ENCODE measurements at regions not wholly inside any gene's neighbourhood (a gene's known extent, or its start where the extent isn't known, plus 50 kb on each side); places are given as distances from the start of the nearest gene placed in this dataset.
"Not testable (repeated sequence)": the region's sequence is repeated elsewhere in the genome, so short reads cannot be mapped to it uniquely, and the experiment has no call there.

DNA sequence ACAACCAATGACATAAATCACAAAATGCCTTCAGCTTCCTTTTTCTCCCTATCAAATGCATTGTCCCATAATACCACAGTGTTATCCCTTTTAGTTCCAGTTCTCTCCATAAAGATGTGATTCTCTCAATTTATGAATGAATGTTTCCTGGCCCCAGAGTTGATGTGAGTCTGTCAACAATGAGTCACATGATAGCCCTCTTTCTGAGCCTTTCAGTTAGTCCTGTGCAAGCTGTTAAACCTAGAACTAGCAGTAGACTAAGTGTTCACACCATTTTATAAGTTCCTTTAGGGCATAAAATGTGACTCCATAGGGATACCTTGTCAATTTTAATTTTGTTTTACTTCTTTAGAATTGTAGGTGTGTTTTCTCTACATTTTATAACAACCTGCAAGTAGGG is 129.5 kb downstream of the PABPC4L start:
- Histone ChIP-seq H3K27me3 (no peaks in the 10 kb centered on the region), H3K27ac (no peak overlapping the region), H3K4me1 (no peaks in the 10 kb centered on the region), H3K36me3 (no peaks in the 10 kb centered on the region), H3K4me3 (no peak overlapping the region), H3K9me3 (no peaks in the 10 kb centered on the region)
- TF ChIP-seq EP300 (IDR thresholded peaks at IDR 0.05; ENCODE audit: low read depth) = no peak
- TF ChIP-seq POLR2AphosphoS5 (IDR thresholded peaks at IDR 0.05) = no peak
- TF ChIP-seq POLR2A (IDR thresholded peaks at IDR 0.05) = no peak
- TF ChIP-seq, protein P1, sequence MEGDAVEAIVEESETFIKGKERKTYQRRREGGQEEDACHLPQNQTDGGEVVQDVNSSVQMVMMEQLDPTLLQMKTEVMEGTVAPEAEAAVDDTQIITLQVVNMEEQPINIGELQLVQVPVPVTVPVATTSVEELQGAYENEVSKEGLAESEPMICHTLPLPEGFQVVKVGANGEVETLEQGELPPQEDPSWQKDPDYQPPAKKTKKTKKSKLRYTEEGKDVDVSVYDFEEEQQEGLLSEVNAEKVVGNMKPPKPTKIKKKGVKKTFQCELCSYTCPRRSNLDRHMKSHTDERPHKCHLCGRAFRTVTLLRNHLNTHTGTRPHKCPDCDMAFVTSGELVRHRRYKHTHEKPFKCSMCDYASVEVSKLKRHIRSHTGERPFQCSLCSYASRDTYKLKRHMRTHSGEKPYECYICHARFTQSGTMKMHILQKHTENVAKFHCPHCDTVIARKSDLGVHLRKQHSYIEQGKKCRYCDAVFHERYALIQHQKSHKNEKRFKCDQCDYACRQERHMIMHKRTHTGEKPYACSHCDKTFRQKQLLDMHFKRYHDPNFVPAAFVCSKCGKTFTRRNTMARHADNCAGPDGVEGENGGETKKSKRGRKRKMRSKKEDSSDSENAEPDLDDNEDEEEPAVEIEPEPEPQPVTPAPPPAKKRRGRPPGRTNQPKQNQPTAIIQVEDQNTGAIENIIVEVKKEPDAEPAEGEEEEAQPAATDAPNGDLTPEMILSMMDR (IDR thresholded peaks at IDR 0.05) = no peak
- no peak for DNase-seq
- in situ Hi-C loops (cut with MboI; ENCODE audit: low pct_ligation_motif_present in 1 of 4, low pct_unique_long_range_greater_than_20kb in 1 of 4, low sequenced_read_pairs in 3 of 4) = no loop called here
- intact Hi-C loops (cut with DNase I; ENCODE audit: low total_unique reads) = no loop called here

DNA sequence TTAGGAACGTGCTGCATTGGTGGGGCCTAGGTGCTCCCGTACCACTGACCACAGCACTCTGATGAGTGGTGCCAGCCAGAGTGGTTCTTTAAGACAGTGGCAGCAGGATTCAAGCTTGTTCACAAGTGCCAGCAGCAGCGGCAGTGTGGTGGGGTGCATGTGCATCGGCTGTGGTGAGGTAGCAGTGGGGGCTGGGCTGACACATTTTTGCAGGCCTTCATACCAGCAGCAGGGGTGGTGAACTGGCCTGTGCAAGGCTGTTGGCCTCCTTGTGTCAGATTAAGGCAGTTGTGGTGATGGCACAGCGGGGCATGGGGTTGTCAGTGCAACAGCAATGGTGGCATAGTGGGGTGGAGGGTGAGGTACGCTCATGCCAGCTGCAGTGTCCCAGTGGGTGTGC is 131.4 kb downstream of the PABPC4L start:
- WGBS, 2 donors (ENCODE audit: low coverage in 1 of 2) = 93% methylated on average over 6 of the region's 6 CpGs; no CpG with 5 or more reads in 1 of the 2 donors

DNA sequence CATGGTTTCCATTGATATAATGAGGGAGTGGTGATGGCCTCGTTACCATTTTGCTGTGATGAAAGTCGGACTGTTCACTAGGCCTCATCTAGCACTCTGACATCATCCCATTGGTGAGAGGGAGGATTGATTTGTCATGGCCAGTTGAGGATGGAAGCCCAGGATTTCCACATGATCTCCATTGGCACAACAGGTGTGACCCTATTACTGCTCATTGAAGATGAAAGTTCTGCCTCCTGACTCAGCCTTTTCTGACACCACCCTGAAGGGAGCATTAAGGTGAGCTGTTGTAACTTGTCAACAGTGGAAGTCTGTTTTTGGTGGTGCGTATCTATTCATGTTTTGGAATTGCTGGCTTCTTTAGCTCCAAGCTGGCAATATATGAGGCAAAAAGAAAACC is 144.2 kb downstream of the PABPC4L start:
- H3K9me3 ChIP-seq = no peaks in the 10 kb centered on the region
- DNase-seq = no peak
- intact Hi-C loops (cut with DNase I; ENCODE audit: low total_unique reads) (no loop called here), in situ Hi-C loops (cut with MboI; ENCODE audit: low pct_ligation_motif_present in 1 of 4, low pct_unique_long_range_greater_than_20kb in 1 of 4, low sequenced_read_pairs in 3 of 4) (no loop called here)
- no peaks in the 10 kb centered on the region for H3K27me3 ChIP-seq
- TF ChIP-seq POLR2A (IDR thresholded peaks at IDR 0.05) = no peak
- TF ChIP-seq, protein P1 (IDR thresholded peaks at IDR 0.05) = no peak
- TF ChIP-seq POLR2AphosphoS5 (IDR thresholded peaks at IDR 0.05) = no peak
- TF ChIP-seq EP300 (IDR thresholded peaks at IDR 0.05; ENCODE audit: low read depth) = no peak
- H3K36me3 ChIP-seq = no peaks in the 10 kb centered on the region
- H3K27ac ChIP-seq = no peak overlapping the region
- no peaks in the 10 kb centered on the region for H3K4me1 ChIP-seq
- 90 to 92% methylated on average over 3 of the region's 3 CpGs for WGBS, 2 donors (ENCODE audit: low coverage in 1 of 2)
- no peak overlapping the region for H3K4me3 ChIP-seq

More for the DNA sequence above, 131.4 kb downstream of the PABPC4L start:
- Histone ChIP-seq H3K4me3 (no peak overlapping the region), H3K9me3 (no peaks in the 10 kb centered on the region), H3K4me1 (no peaks in the 10 kb centered on the region), H3K27me3 (no peaks in the 10 kb centered on the region), H3K27ac (no peak overlapping the region), H3K36me3 (no peaks in the 10 kb centered on the region)
- in situ Hi-C loops (cut with MboI; ENCODE audit: low pct_ligation_motif_present in 1 of 4, low pct_unique_long_range_greater_than_20kb in 1 of 4, low sequenced_read_pairs in 3 of 4) (no loop called here), intact Hi-C loops (cut with DNase I; ENCODE audit: low total_unique reads) (no loop called here)
- DNase-seq = no peak
- TF ChIP-seq, protein P1 (IDR thresholded peaks at IDR 0.05) = no peak

DNA sequence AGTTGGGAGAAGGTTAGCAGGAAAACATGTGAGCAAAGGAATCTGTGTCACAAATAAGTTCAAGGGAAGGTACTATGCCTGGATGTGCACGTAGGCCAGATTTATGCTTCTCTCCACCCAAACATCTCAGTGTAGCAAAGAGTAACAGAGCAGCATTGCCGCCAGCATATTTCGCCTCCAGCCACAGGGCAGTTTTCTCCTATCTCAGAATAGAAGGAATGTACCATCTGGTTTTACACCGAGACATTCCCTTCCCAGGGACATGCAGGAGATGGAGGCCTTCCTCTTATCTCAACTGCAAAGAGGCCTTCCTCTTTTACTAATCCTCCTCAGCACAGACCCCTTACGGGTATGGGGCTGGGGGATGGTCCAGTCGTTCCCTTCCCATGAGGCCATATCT is 155.4 kb downstream of the PABPC4L start:
- H3K9me3 ChIP-seq; H3K4me1 ChIP-seq; in situ Hi-C loops (cut with MboI; ENCODE audit: low pct_ligation_motif_present in 1 of 4, low pct_unique_long_range_greater_than_20kb in 1 of 4, low sequenced_read_pairs in 3 of 4); H3K36me3 ChIP-seq; DNase-seq; H3K27me3 ChIP-seq; H3K4me3 ChIP-seq; intact Hi-C loops (cut with DNase I; ENCODE audit: low total_unique reads); H3K27ac ChIP-seq: not testable (repeated sequence)
- 76 to 90% methylated on average over 2 to 6 of the region's 6 CpGs for WGBS, 2 donors (ENCODE audit: low coverage in 1 of 2)

DNA sequence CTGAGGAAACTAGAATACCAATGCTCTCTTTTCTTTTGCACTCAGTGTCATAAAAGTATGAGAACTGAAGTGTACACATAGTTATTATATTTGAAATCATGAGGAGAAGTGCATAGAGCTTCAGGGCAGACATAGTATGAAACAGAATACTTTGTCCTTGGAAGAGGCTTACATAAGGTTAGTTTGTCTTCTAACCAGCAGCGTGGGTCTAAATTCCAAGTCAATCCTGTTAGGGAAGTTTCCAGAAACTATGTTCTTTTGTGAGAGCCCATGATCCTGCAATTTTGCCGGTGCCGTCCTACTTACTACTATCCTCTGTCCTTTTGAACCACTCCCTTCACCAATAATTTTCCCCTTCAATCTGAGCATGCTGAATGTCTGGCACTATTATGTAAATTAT is 156.2 kb downstream of the PABPC4L start:
- in situ Hi-C loops (cut with MboI; ENCODE audit: low pct_ligation_motif_present in 1 of 4, low pct_unique_long_range_greater_than_20kb in 1 of 4, low sequenced_read_pairs in 3 of 4) = no loop called here
- H3K4me1 ChIP-seq = no peaks in the 10 kb centered on the region
- H3K4me3 ChIP-seq = no peak overlapping the region
- TF ChIP-seq POLR2A (IDR thresholded peaks at IDR 0.05) (no peak), POLR2AphosphoS5 (IDR thresholded peaks at IDR 0.05) (no peak), EP300 (IDR thresholded peaks at IDR 0.05; ENCODE audit: low read depth) (no peak)
- TF ChIP-seq, protein P1 (IDR thresholded peaks at IDR 0.05) = no peak
- no peak overlapping the region for H3K27ac ChIP-seq
- no peak for DNase-seq
- H3K9me3 ChIP-seq = no peaks in the 10 kb centered on the region
- H3K36me3 ChIP-seq = no peaks in the 10 kb centered on the region
- H3K27me3 ChIP-seq = no peaks in the 10 kb centered on the region
- 60 to 68% methylated on average over 3 of the region's 3 CpGs for WGBS, 2 donors (ENCODE audit: low coverage in 1 of 2)
- intact Hi-C loops (cut with DNase I; ENCODE audit: low total_unique reads) = no loop called here
